Epithelial cell of proximal tubule (primary cell): ENCODE measurements at regions not wholly inside any gene's neighbourhood (a gene's known extent, or its start where the extent isn't known, plus 50 kb on each side); places are given as distances from the start of the nearest gene placed in this dataset.

Source experiments
- DNase-seq: peaks from one replicate; pipeline ENCODE4 v3.0.0-alpha.2; 2011; ENCODE audit warnings: low read depth
- H3K4me3 ChIP-seq: 2 replicates; pipeline ENCODE4 v1.5.1; 2011; ENCODE audit warnings: low read depth, mild to moderate bottlenecking, low read length
- TF ChIP-seq, protein P1 (sequence below): conservative IDR thresholded peaks from 2 replicates; pipeline ENCODE4 v1.5.1; 2012; ENCODE audit warnings: low read depth, mild to moderate bottlenecking, low read length

DNA sequence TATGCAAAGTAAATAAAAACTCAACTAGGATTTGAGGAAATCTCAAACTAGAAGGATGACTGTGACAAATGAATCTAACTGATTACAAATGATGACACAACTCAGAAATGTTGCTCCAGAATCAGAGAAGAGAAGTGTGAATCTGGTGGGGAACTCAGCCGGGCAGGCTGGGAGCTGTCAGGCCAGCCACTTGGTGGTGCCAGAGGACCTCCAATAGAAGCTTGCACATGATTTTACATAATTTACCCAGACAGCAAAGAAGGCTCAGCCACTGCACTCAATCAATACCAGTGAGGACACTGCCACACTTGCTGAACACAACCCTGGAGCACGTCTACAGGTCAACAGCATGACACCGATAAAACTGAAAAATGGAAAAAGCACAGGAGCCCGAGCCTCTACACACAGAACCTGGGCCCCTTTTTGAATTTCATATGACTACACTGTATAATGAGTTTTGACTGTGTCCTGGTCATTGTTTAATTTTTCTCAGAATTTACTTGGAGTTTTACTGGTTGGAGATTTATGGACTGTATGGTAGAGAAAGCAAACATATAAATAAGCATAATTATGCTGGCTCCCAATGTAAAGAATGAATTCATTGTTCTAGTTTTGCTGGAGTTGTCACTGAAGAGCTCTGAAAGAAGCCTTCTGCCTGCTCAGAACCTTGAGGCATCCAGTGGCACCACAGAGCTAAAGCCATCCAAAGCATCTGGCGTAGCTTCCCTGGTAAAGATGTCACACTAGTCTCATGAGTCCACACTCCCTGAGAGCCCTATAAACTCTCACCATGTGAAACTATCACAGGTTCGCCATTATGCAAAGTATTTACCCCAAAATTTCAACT is 296.5 kb downstream of the THBS2 start:
- no peak for DNase-seq
- H3K4me3 ChIP-seq: no peak overlapping the region
- TF ChIP-seq, protein P1, sequence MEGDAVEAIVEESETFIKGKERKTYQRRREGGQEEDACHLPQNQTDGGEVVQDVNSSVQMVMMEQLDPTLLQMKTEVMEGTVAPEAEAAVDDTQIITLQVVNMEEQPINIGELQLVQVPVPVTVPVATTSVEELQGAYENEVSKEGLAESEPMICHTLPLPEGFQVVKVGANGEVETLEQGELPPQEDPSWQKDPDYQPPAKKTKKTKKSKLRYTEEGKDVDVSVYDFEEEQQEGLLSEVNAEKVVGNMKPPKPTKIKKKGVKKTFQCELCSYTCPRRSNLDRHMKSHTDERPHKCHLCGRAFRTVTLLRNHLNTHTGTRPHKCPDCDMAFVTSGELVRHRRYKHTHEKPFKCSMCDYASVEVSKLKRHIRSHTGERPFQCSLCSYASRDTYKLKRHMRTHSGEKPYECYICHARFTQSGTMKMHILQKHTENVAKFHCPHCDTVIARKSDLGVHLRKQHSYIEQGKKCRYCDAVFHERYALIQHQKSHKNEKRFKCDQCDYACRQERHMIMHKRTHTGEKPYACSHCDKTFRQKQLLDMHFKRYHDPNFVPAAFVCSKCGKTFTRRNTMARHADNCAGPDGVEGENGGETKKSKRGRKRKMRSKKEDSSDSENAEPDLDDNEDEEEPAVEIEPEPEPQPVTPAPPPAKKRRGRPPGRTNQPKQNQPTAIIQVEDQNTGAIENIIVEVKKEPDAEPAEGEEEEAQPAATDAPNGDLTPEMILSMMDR: peak; percentile 94

DNA sequence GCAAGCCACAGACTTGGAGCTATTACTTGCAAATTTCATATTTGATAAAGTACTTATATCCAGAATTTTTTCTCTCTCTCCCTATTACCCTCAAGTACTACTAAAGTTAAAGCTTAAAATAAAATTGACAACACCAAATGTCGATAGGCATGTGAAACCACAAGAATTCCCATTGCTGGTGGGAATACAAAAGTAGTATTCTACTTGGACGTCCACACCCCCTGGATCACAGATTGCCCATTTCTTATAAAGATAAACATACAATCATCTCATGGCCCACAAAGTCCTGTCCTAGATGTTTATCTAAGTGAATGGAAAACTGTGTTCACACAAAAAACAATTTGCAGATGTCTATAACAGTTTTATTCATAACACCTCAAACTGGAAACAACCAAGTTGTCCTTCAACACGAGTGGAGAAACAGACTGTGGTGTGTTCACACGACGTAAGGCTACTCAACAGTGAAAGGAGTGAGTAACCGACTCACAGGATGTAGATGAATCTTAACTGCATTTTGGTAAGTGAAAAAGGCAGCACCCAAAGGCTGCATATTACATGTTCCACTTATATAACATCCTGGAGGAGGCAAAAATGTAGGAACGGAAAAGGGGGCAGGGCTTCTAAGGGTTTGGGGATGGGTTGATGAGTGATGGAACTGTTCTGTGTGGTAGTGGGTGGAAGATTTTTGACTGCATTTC is 297.4 kb downstream of the THBS2 start:
- TF ChIP-seq, protein P1: no peak
- no peak overlapping the region for H3K4me3 ChIP-seq
- DNase-seq: no peak

DNA sequence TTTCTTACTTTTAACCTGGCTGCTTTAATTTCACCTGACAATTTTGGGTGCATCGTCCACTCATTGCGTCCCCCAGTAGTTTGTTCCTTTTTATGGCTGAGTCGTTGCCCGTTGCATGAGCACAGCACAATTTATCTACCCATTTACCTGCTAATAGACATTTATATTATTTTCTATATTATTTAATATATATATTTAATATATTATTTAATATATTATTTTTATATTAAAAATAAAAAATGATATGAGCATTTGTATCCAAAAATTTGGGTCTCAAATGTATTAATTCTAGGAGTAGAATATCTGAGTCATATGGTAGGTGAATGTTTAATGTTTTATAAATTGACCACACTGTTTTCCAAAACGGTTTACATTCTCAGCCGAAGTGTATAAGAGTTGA is 300.2 kb downstream of the THBS2 start:
- H3K4me3 ChIP-seq: no peak overlapping the region
- no peak for DNase-seq
- TF ChIP-seq, protein P1: no peak

DNA sequence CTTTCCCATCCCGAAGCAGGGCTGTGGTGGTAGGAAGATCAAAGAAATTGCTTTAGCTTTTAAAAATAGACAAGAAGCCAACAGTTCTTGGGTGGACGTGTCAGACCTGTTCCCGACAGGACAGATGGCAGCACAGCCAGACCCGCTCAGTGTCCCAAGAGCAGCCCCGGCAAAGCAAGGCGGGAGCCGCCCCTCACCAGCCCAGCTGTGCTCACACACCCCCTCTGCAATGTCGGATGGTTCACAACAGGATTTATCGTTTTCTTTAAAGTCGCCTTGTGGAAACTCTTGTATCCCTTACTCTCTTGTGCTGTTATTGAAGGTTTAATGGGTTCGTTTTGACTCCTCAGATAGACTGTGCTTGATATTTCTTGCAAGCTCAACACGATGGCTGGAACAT is 302.4 kb downstream of the THBS2 start:
- TF ChIP-seq, protein P1: no peak

DNA sequence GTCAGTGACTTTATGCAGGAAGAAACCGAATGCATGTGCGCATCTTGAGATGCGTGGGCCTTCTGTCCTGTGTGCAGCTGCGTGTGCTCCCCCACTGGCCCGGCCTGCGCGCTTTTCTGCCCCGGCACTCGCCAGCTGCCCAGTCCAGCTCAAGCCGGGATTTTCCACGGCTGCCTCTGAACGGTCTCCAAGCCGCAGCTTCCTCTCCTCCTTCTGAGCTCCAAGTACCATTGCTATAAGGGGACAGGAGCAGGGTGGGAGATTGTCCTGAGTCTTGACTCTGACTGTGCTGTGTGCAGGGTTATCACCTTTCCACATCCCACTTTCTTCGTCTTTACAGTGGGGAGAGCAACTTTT is 302.8 kb downstream of the THBS2 start:
- DNase-seq: no peak
- TF ChIP-seq, protein P1: no peak
- H3K4me3 ChIP-seq: no peak overlapping the region

More for the DNA sequence above, 302.4 kb downstream of the THBS2 start:
- H3K4me3 ChIP-seq: no peak overlapping the region
- DNase-seq: no peak

DNA sequence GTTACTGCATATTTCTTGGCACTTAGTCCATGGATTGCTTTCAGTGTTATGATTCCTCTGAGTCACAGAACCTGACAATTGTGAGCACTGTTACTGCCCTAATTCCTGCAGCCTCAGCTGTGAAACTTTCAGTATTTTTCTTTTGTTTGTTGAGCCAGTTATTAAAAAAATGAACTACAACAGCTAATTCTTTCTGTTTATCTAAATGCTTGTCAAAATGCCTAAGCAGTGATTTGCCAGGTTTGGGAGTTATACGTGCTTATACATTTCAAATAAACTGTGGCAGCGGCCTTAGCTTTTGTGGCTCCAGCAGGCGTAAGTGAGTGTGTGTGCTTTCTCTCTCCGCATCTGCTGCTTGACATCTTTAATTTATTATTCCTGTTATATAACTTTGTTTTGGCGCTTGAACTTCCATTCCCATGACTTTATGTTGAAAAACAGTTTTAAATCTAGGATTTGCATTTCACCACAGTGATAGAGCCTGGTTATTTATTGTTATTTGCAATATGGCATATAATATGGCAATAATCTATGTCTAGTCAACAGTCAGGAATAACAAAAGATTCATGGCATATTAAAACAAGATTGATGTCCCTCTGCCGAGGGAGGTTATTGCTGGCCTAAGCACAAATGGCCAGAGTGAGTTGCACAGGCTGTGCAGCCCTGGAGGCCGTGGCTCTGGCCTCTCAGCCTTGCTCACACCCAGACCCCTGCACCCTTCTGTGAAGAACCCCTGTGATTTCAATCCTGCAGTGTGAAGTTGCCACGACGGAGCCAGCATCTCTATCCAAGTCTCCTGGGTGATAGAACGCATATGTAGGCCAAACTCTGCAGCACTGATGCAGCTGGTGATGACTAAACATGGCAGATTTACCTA is 303.4 kb downstream of the THBS2 start:
- no peak overlapping the region for H3K4me3 ChIP-seq
- DNase-seq: no peak
- TF ChIP-seq, protein P1: no peak
